IPS-NIHi7 (cell line): ENCODE measurements at regions not wholly inside any gene's neighbourhood (a gene's known extent, or its start where the extent isn't known, plus 50 kb on each side); places are given as distances from the start of the nearest gene placed in this dataset.

Source experiments
- DNase-seq: peaks from one replicate; pipeline ENCODE4 v3.0.0; 2012; ENCODE audit warnings: mixed read lengths; ENCODE audit errors: extremely low spot score

DNA sequence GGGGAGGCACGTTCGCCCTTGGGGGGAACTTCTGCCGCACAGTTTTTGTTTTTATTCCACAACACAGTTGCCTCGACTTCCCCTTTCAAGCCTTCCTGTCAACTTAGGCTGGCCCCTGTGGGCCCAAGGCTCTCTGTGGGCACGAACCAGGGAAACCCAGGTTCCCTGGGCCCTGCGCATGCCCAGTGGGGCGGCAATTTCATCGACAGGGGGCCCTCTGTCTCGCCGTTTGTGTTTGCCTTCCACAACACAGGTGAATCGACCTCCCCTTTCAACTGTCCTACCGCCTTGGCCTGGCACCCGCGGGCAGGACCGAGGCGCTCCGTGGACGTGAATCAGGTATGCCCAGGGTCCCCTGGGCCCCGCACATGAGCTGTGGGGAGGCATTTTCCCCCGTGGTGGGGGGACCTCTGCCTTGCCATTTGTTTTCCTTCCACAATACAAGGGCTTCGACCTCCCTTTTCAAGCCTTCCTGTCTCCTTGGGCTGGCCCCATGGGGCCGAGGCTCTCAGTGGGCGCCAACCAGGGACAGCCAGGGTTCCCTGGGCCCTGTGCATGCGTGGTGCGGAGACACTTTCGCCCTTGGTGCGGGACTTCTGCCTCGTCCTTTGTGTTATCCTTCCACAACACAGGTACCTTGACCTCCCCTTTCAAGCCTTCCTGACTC, 354.0 kb downstream of the ALG10 start:
- no peak for DNase-seq

DNA sequence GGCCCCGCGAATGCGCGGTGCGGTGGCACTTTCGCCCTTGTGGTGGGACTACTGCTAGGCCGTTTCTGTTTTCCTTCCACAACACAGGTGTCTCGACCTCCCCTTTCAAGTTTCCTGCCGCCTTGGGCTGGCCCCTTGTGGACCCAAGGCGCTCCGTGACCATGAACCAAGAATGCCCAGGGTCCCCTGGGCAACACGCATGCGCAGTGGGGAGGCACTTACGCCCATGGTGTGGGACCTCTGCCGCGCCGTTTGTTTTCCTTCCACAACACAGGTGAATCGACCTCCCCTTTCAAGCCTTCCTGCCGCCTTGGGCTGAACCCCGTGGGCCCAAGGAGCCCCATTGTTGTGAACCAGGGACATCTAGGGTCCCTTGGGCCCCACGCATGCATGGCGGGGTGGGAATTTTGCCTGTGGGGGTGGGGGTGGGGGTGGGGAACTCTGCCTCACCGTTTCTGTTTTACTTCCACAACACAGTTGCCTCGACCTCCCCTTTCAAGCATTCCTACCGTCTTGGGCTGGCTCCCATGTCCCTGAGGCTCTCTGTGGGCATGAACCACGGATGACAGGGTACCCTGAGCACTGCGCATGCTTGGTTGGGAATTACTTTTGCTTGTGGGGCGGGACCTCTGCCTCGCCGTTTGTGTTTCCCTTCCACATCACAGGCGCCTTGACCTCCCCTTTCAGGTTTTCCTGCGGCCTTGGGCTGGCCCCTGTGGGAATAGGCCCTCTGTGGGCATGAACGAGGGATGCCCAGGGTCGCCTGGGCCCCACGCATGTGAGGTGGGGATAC, 355.1 kb downstream of the ALG10 start:
- no peak for DNase-seq

DNA sequence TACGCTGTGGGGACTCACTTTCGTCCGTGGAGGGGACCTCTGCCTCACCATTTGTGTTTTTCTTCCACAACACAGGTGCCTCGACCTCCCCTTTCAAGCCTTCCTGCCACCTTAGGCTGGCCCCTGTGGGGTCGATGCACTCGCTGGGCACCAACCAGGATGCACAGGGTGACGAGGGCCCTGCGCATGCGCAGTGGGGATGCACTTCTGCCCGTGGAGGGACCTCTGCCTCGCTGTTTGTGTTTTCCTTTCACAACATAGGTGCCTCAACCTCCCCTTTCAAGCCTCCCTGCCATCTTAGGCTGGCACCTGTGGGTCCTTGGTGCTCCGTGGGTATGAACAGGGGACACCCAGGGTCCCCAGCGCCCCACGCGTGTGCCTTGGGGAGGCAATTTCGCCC, 356.8 kb downstream of the ALG10 start:
- DNase-seq: no peak

DNA sequence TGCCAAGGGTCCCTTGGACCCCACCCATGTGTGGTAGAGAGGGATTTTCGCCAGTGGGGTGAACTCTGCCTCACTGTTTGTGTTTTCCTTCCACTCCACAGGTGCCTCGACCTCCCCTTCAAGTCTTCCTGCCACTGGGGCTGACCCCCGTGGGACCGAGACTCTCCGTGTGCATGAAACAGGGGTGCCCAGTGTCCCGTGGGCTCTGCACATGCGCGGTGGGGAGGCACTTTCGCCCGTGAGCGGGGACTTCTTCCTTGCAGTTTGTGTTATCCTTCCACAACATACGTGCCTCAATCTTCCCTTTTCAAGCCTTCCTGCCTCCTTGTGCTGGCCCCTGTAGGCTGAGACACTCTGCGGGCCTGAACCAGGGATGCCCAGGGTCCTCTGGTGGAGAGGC, 362.4 kb downstream of the ALG10 start:
- DNase-seq: no peak

DNA sequence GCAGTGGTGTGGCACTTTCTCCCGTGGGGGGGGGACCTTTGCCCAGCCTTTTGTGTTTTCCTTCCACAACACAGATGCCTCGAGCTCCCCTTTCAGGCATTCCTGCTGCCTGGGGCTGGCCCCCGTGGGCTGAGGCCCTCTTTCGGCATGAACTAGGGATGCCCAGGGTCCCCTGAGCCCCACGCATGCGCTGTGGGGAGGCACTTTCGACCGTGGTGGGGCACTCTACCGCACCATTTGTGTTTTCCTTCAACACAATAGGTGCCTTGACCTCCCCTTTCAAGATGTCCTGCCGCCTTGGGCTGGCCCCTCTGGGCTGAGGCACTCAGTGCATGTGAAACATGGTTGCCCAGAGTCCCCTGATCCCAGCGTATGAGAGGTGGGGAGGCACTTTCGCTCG, 363.7 kb downstream of the ALG10 start:
- DNase-seq: no peak

DNA sequence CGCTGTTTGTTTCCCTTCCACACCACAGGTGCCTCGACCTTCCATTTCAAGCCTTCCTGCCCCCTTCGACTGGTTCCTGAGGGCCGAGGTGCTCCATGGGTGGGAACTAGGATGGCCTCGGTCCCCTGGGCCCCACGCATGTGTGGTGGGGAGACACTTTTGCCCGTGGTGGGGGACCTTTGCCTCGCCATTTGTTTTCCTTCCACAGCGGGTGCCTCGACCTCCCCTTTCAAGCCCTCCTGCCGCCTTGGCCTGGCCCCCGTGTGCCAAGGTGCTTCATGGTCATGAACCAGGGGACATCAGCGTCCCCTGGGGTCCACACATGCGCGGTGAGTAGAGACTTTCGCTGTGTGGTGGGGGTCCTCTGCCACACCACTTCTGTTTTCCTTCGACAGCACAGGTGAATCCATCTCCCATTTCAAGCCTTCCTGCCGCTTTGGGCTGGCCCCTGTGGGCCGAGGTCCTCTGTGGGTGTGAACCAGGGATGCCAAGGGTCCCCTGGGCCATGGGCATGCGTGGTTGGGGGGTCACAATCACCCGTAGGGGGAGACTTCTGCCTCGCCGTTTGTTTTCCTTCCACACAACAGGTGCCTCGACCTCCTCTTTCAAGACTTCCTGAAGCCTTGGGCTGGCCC, 364.4 kb downstream of the ALG10 start:
- no peak for DNase-seq

DNA sequence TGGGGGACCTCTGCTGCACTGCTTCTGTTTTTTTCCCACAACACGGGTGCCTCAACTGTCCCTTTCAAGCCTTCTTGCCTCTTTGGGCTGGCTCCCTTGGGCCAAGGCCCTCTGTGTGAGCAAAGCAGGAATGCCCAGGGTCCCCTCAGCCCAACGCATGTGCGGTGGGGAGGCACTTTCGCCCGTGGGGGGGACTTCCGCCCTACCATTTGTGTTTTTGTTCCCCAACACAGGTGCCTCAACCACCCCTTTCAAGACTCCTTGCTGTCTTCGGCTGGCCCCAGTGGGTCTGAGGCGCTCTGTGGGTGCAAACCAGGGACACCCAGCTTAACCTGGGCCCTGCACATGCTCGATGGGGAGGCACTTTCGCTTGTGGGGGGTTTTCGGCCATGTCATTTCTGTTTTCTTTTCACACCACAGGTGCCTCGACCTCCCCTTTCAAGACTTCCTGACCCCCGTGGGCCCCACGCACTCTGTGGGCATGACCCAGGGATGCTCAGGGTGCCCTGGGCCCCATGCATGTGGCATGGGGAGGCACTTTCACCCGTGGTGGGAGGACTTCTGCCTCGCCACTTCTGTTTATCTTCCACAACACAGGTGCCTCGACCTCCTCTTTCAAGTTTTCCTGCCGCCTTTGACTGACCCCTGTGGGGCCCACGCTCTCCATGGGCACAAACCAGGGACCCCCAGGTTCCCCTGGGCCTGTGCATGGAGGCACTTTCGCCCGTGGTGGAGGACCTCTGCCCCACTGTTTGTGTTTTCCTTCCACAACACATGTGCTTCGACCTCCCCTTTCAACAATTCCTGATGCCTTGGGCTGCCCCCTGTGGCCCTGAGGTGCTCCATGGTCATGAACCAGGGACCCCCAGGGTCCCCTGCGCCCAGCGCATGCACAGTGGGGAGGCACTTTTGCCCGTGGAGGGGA, 365.7 kb downstream of the ALG10 start:
- DNase-seq: no peak

DNA sequence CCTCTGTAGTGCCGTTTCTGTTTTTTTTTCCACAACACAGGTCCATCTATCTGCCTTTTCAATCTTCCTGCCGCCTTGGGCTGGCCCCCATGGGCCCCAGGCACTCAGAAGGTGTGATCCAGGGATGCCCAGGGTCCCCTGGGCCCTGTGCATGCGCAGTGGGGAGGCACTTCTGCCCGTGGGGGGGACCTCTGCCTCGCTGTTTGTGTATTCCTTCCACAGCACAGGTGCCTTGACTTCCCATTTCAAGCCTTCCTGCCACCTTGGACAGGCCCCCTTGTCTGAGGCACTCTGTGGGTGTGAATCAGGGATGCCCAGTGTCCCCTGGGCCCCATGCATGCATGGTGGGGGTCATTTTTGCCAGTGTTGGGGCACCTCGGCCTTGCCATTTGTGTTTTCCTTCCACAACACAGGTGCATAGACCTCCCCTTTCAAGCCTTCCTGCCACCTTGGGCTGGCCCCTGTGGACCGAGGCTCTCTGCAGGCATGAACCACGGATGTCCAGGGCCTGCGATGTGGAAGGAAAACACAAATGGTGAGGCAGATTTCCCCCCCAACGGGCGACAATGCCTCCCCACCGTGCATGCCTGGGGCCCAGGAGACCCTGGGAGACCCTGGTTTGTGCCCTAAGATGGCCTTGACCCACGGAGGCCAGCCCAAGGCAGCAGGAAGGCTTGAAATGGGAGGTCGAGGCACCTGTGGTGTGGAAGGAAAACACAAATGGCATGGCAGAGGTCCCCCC, 366.5 kb downstream of the ALG10 start:
- DNase-seq: no peak

DNA sequence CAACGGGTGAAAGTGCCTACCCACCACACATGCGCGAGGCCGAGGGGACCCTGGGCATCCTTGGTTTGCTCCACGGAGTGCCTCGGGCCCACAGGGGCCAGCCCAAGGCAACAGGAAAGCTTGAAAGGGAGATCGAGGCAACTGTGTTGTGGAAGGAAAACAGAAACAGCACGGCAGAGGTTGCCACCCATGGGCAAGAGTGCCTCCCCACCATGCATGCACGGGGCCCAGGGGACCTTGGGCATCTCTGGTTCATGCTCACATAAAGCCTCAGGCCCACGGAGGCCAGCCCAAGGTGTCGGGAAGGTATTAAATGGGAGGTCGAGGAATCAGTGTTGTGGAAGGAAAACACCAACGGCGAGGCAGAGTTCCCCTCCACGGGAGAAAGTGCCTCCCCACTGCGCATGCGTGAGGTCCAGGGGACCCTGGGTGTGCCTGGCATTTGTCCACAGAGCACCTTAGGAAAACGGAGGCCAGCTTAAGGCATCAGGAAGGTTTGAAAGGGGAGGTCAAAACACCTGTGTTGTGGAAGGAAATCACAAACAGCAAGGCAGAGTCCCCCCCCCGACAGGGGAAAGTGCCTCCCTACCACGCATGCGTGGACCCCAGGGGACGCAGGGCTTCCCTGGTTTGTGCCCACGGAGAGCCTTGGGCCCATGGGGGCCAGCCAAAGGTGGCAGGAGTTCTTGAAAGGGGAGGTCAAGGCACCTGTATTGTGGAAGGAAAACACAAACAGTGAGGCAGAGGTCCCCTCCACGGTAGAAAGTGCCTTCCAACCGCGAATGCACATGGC, 367.3 kb downstream of the ALG10 start:
- DNase-seq: no peak

DNA sequence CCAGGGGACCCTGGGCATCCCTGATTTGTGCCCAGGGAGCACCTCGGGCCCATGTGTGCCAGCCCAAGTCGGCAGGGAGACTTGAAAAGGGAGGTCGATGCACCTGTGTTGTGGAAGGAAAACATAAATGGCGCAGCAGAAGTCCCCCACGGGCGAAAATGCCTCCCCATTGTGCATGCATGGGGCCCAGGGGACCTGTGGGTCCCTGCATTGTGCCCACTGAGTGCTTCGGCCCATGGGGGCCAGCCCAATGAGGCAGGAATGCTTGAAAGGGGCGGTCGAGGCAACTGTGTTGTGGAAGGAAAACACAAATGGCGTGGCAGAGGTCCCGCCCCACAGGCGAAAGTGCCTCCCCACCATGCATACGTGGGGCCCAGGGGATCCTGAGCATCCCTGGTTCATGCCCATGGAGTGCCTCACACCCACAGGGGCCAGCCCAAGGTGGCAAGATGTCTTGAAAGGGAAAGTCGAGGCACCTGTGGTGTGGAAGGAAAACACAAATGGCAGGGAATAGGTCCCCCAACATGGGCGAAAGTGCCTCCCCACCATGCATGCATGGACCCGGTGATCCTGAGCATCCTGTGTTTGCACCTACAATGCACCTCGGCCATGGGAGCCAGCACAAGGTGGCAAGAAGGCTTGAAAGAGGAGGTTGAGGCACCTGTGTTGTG, 368.0 kb downstream of the ALG10 start:
- no peak for DNase-seq

DNA sequence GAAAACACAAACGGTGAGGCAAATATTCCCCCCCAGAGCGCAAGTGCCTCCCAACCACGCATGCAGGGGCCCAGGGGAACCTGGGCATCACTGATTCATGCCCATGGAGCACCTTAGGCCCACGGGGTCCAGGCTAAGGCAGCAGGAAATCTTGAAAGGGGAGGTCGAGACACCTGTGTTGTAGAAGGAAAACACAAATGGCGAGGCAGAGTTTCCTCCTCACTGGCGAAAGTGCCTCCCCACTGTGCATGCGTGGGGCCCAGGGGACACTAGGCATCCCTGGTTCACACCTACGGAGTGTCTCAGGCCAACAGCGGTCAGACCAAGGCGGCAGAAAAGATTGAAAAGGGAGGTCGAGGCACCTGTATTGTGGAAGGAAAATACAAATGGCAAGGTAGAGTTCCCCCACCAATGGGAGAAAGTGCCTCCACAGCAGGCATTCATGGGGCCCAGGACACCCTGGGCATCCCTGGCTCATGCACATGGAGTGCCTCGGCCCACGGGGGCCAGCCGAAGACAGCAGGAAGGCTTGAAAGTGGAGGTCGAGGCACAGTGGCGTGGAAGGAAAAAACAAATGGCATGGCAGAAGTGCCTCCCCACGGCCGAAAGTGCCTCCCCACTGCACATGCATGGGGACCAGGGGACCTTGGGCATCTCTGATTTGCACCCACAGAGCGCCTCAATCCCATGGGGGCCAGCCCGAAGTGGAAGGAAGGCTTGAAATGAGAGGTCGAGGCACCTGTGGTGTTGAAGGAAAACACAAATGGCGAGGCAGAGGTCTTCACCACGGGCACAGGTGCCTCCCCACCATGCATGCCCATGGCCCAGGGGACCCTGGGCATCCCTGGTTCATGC, 368.8 kb downstream of the ALG10 start:
- no peak for DNase-seq

DNA sequence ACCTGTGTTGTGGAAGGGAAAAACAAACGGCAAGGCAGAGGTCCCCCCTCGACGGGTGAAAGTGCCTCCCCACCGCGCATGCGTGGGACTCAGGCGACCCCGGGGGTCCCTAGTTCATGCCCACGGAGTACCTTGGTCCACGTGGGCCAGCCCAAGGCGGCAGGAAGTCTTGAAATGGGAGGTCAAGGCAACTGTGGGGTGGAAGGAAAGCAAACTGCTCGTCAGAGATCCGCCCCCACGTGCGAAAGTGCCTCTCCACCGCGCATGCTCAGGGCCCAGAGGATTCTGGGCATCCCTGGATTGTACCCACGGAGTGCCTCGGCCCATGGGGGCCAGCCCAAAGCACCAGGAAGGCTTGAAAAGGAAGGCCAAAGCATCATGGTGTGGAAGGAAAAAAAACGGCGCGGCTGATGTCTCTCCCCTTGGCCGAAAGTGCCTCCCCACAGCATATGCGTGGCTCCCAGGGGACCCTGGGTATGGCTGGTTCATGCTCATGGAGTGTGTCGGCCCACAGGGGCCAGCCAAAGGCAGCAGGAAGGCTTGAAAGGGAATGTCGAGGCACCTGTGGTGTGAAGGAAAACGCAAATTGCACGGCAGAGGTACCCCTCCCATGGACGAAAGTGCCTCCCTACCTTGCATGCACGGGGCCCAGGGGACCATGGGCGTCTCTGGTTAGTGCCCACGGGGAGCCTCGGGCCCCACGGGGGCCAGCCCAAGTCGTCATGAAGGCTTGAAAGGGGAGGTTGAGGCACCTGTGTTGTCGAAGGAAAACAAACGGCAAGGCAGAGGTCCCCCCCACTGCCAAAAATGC, 369.7 kb downstream of the ALG10 start:
- DNase-seq: no peak

DNA sequence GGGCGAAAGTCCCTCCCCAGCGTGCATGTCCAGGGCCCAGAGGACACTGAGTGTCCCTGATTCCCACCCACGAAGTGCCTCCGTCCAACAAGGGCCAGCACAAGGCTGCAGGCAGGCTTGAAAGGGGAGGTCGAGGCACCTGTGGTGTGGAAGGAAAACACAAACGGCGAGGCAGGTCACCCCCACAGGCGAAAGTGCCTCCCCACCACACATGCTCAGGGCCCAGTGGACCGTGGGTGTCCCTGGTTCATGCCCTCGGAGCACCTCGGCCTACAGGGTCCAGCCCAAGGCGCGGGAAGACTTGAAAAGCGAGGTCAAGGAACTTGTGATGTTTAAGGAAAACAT, 370.4 kb downstream of the ALG10 start:
- no peak for DNase-seq

DNA sequence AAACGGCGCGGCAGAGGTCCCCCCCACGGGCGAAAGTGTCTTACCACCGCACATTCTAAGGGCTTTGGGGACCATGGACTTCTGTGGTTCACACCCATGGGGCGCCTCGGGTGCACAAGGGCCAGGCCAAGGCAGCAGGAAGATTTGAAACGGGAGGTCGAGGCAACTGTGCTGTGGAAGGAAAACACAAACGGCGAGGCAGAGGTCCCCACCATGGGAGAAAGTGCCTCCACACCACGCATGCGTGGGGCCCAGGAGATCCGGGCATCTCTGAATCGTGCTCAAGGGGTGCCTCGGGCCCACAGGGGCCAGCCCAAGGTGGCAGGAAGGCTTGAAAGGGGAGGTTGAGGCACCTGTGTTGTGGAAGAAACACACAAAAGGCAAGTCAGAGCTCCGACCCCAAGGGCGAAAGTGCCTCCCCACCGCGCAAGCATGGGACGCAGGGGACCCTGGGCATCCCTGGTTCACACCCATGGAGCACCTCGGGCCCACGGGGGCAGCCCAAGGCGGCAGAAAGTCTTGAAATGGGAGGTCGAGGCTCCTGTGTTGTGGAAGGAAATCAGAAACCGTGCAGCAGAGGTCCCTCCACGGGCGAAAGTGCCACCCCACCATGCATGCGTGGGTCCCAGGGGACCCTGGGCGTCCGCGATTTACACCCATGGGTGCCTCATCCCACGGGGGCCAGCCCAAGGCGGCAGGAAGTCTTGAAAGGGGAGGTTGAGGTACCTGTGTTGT, 371.0 kb downstream of the ALG10 start:
- DNase-seq: no peak

DNA sequence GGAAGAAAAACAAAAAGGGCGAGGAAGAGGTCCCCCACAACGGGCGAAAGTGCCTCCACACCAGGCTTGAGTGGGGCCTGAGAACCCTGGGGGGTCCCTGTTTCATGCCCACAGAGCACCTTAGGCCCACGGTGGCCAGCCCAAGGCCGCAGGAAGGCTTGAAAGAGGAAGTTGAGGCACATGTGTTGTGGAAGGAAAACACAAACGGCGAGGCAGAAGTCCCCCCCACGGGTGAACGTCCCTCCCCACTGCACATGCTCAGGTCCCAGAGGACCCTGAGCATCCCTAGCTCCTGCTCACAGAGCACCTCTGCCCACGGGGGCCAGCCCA, 371.5 kb downstream of the ALG10 start:
- DNase-seq: no peak

DNA sequence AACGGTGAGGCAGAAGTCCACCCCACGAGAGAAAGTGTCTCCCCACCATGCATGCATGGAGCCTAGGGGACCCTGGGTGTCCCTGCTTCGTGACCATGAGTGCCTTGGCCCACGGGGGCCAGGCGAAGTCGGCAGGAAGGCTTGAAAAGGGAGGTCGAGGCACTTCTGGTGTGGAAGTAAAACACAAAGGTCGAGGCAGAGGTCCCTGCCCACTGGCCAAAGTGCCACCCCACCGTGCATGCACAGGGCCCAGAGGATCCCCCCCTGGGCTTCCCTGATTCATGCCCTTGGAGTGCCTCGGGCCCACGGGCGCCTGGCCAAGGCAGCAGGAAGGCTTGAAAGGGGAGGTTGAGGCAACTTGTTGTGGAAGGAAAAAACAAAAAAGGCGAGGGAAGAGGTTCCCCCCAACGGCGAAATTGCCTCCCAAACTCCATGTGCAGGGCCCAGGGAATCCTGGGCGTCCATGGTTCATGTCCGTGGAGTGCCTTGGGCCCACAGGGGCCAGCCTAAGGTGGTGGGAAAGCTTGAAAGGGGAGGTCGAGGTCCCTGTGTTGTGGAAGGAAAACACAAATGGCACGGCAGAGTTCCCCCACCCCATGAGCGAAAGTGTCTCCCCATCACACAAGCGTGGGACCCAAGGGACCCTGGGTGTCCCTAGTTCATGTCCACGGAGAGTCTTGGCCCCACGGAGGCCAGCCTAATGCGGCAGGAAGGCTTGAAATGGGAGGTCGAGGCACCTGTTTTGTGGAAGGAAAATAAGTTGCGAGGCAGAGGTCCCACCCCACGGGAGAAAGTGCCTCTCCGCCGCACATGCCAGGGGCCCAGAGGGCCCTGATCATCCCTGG, 372.1 kb downstream of the ALG10 start:
- DNase-seq: no peak
